Thoracic aorta (tissue), 2 donors: ENCODE measurements at regions not wholly inside any gene's neighbourhood (a gene's known extent, or its start where the extent isn't known, plus 50 kb on each side); places are given as distances from the start of the nearest gene placed in this dataset.

Experiments used
- ATAC-seq: fragments of 150-250 bp; one replicate; pipeline ENCODE4 v1.8.0; 2017; ENCODE audit warnings: low read depth; ENCODE audit not compliant: insufficient number of reproducible peaks, low FRiP score
- DNase-seq: peaks from one replicate; pipeline ENCODE4 v3.0.0-alpha.2; 2020; ENCODE audit warnings: low spot score
- H3K27ac ChIP-seq, 2 donors: fragments of 200-600 bp; sonication (generic); 1 replicate in 1 of 2; 2 replicates in 1 of 2; pipeline ENCODE4 v1.5.1; 2016; ENCODE audit warnings: mild to moderate bottlenecking in 2 of 2, moderate library complexity in 2 of 2
- H3K27me3 ChIP-seq: fragments of 200-600 bp; sonication (generic); replicated peaks from 2 replicates; pipeline ENCODE4 v1.6.0; 2016; ENCODE audit warnings: mild to moderate bottlenecking; ENCODE audit not compliant: insufficient read depth
- H3K36me3 ChIP-seq: fragments of 200-600 bp; sonication (generic); one replicate; pipeline ENCODE4 v1.5.1; 2016
- H3K4me1 ChIP-seq, 2 donors: fragments of 200-600 bp; sonication (generic); 1 replicate in 1 of 2; 2 replicates in 1 of 2; pipeline versions ENCODE4 v1.5.1 to v1.6.0; 2016; ENCODE audit warnings: low read depth in 2 of 2, mild to moderate bottlenecking in 1 of 2; ENCODE audit not compliant: control insufficient read depth in 1 of 2
- H3K4me3 ChIP-seq: fragments of 200-600 bp; sonication (generic); 2 replicates; pipeline ENCODE4 v1.5.1; 2016; ENCODE audit warnings: mild to moderate bottlenecking
- H3K9me3 ChIP-seq: fragments of 200-600 bp; sonication (generic); 2 replicates; pipeline ENCODE4 v1.5.1; 2016
- TF ChIP-seq, protein P1 (sequence below): fragments of 200-600 bp; sonication (generic); IDR thresholded peaks from one replicate; pipeline ENCODE4 v1.5.1; 2019; ENCODE audit warnings: antibody characterized with exemption

DNA sequence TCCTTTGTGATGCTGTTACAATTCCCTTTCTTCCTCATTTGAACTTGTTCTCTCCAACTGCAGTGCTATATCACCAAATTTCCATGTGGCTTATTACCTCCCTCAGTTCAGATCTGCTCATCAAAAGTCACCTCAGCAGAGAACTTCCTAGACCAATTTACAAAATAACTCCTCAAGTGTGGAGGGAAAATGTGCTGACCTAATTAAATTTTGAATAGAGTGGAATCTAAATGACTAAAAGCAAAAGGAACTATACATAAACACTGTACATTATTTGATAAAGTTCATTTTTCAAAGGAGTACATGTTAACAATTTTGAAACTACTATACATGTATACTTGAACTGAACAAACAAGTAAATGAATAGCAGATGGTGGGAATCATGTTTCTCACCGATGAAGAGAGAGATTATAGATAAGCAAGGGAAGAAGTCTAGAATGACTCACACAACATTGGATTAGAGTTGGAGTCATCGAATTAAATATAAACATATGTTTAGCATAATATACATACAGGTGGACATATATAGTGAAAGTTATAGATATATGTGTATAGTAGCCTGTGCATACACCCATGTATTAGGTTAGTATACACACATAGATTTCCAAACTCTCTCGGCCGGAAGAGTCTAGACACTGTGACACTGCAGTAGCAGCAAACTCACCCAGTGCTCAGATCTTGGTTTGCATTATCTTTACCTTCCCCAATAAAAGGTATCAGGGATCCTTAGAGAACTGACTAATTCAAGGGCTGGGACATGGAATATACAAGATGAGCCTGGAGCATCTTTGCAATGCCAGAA lies 318.7 kb downstream of the PCDH18 start:
- TF ChIP-seq, protein P1, sequence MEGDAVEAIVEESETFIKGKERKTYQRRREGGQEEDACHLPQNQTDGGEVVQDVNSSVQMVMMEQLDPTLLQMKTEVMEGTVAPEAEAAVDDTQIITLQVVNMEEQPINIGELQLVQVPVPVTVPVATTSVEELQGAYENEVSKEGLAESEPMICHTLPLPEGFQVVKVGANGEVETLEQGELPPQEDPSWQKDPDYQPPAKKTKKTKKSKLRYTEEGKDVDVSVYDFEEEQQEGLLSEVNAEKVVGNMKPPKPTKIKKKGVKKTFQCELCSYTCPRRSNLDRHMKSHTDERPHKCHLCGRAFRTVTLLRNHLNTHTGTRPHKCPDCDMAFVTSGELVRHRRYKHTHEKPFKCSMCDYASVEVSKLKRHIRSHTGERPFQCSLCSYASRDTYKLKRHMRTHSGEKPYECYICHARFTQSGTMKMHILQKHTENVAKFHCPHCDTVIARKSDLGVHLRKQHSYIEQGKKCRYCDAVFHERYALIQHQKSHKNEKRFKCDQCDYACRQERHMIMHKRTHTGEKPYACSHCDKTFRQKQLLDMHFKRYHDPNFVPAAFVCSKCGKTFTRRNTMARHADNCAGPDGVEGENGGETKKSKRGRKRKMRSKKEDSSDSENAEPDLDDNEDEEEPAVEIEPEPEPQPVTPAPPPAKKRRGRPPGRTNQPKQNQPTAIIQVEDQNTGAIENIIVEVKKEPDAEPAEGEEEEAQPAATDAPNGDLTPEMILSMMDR: no peak
- H3K27ac ChIP-seq: no peak overlapping the region
- ATAC-seq (no peak), DNase-seq (no peak)
- no peaks in the 10 kb centered on the region for H3K27me3 ChIP-seq
- no peaks in the 10 kb centered on the region for H3K36me3 ChIP-seq
- H3K4me1 ChIP-seq: no peaks in the 10 kb centered on the region
- no peak overlapping the region for H3K4me3 ChIP-seq
- H3K9me3 ChIP-seq: no peaks in the 10 kb centered on the region

GRCh38 chr4:137212601-137213000 lies 319.7 kb downstream of the PCDH18 start:
- no peak for DNase-seq
- Histone ChIP-seq H3K36me3 (no peaks in the 10 kb centered on the region), H3K9me3 (no peaks in the 10 kb centered on the region), H3K4me1 (no peaks in the 10 kb centered on the region), H3K4me3 (no peak overlapping the region), H3K27ac (no peak overlapping the region), H3K27me3 (no peaks in the 10 kb centered on the region)
- TF ChIP-seq, protein P1: no peak
- ATAC-seq: no peak

DNA sequence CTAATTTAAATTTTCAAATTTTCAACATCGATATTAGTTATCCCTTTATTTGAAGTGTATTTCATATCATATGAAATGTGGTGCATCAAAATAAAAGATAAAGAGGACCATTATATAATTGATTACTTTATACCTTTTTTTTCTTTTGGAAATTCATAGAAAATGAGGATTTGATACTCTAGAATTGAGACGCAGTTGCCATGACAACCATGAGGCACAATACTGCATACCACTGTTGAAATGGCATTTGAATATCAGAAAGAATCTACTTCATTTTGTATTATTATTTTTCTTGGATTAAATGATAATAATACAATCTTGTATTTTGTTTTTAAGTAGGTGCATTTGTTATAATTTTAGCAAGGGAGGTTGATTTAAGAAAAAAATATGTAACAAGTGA lies 323.1 kb downstream of the PCDH18 start:
- Histone ChIP-seq H3K9me3 (no peaks in the 10 kb centered on the region), H3K27ac (no peak overlapping the region), H3K27me3 (no peaks in the 10 kb centered on the region), H3K36me3 (no peaks in the 10 kb centered on the region), H3K4me1 (no peaks in the 10 kb centered on the region), H3K4me3 (no peak overlapping the region)
- ATAC-seq (no peak), DNase-seq (no peak)
- TF ChIP-seq, protein P1: no peak

DNA sequence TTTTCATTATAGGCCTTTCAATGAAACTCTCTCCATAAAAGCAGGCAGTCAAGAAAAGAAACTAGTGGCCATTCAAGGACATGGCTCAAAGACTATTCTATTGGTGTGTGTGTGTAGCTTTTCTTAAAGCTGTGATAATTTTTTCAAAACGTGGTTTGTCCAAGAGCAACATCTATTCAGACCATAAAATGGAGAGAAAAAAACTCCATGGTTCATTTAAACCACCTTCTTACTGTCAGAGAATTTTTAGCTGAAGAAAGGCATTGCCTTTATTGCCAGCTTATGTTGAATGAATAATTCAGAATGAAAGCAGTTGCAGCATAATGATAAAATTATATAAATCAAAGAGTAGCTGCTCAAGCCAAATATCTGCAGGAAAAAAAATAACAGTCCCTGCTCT lies 325.5 kb downstream of the PCDH18 start:
- peaks cover 0 to 5% of the 10 kb centered on the region in 2 donors for H3K4me1 ChIP-seq
- no peaks in the 10 kb centered on the region for H3K27me3 ChIP-seq
- no peak overlapping the region for H3K4me3 ChIP-seq
- H3K36me3 ChIP-seq: no peaks in the 10 kb centered on the region
- H3K27ac ChIP-seq: no peak overlapping the region
- ATAC-seq (no peak), DNase-seq (no peak)
- H3K9me3 ChIP-seq: no peaks in the 10 kb centered on the region
- TF ChIP-seq, protein P1: no peak

GRCh38 chr4:137203601-137204000 lies 328.7 kb downstream of the PCDH18 start:
- TF ChIP-seq, protein P1: no peak
- H3K9me3 ChIP-seq: no peaks in the 10 kb centered on the region
- H3K4me1 ChIP-seq: peaks cover 0 to 5% of the 10 kb centered on the region in 2 donors
- no peak for ATAC-seq
- H3K27ac ChIP-seq: no peak overlapping the region
- no peaks in the 10 kb centered on the region for H3K36me3 ChIP-seq
- no peaks in the 10 kb centered on the region for H3K27me3 ChIP-seq
- H3K4me3 ChIP-seq: no peak overlapping the region
- DNase-seq: no peak
